ENCODE measurements at regions not wholly inside any gene's neighbourhood (a gene's known extent, or its start where the extent isn't known, plus 50 kb on each side); places are given as distances from the start of the nearest gene placed in this dataset.

- ATAC-seq (no peak), FAIRE-seq (no peak), DNase-seq (ENCODE audit: extremely low read depth in 1 of 4, low spot score in 3 of 4) (no peak)
- intact Hi-C loops (cut with micrococcal nuclease) (no loop called here), in situ Hi-C loops (cut with MboI) (no loop called here)
- Histone ChIP-seq H3K4me1 (replicated peaks in 1 of 2; ENCODE audit: control insufficient read depth in 2 of 2, insufficient read depth in 2 of 2, low read length in 2 of 2) (peaks cover 0 to 3% of the 10 kb centered on the region in 2 experiments; a peak in 2 of 5 replicates), H3K36me3 (ENCODE audit: control insufficient read depth, insufficient read depth, low read length) (no peaks in the 10 kb centered on the region), H3K4me3 (no peak overlapping the region), H3K9ac (ENCODE audit: insufficient read depth in 1 of 2, low read depth in 2 of 2, low read length in 2 of 2) (no peak overlapping the region), H3K27ac (ENCODE audit: extremely low read depth, low read depth, low read length) (no peak overlapping the region), H3K9me1 (ENCODE audit: control insufficient read depth, insufficient read depth, low read length) (no peaks in the 10 kb centered on the region), H3K9me3 (replicated peaks; ENCODE audit: control insufficient read depth, insufficient read depth, low read depth, low read length) (no peaks in the 10 kb centered on the region), H3K79me2 (ENCODE audit: control insufficient read depth, insufficient read depth, low read length) (no peaks in the 10 kb centered on the region), H3K27me3 (ENCODE audit: control insufficient read depth in 2 of 2, insufficient read depth in 2 of 2, low read length in 2 of 2) (no peaks in the 10 kb centered on the region), H2AFZ (ENCODE audit: low read depth, low read length) (no peak overlapping the region), H4K20me1 (replicated peaks; ENCODE audit: control insufficient read depth, insufficient read depth, low read length) (no peaks in the 10 kb centered on the region), H3K4me2 (ENCODE audit: insufficient read depth, low read length) (no peak overlapping the region)
- POLR2A ChIA-PET: interaction anchor here (0.7 kb wide), 1 partner anchor 16 kb away, joined by 5 read pairs; no protein-coding TSS in a partner anchor
- TF ChIP-seq SRSF9 (IDR thresholded peaks at IDR 0.05; ENCODE audit: borderline replicate concordance, low read depth, low read length) (no peak), ZBTB17 (CRISPR knock-in tag; IDR thresholded peaks at IDR 0.05) (no peak), ELK1 (CRISPR knock-in tag; IDR thresholded peaks at IDR 0.05) (no peak), TOE1 (IDR thresholded peaks at IDR 0.05; ENCODE audit: borderline replicate concordance) (no peak), TOE1 (CRISPR knock-in tag; IDR thresholded peaks at IDR 0.05; ENCODE audit: borderline replicate concordance, low read depth) (no peak), ZBTB9 (CRISPR knock-in tag; IDR thresholded peaks at IDR 0.05) (no peak), TAF15 (IDR thresholded peaks at IDR 0.05; ENCODE audit: low read depth, low read length) (no peak), NCOA4 (IDR thresholded peaks at IDR 0.05; ENCODE audit: partially characterized antibody) (no peak), ZNF274 (IDR thresholded peaks at IDR 0.05; ENCODE audit: borderline replicate concordance, low read depth, low read length) (no peak), CBX8 (IDR thresholded peaks at IDR 0.05; ENCODE audit: borderline replicate concordance, extremely low read depth, low read depth, low read length, poor library complexity, severe bottlenecking) (no peak), MYC (IDR thresholded peaks at IDR 0.05; ENCODE audit: low read depth, low read length) (no peak), MYC (CRISPR knock-in tag; IDR thresholded peaks at IDR 0.05; ENCODE audit: borderline replicate concordance, low read depth) (no peak), TARDBP (IDR thresholded peaks at IDR 0.05) (no peak)
- no TSS peak for BruUV-seq (replicated peaks)
- WGBS (ENCODE audit: insufficient coverage, low coverage, missing lambda C conversion rate): 11% methylated on average over 1 of the region's 5 CpGs
- CTCF ChIA-PET (ENCODE audit: low intra/inter-chr PET ratio): no interaction called here
Measured at GRCh38 chrX:39670281-39670680, 427.5 kb downstream of the BCOR start.
